HL-60 (cell line): ENCODE measurements at regions not wholly inside any gene's neighbourhood (a gene's known extent, or its start where the extent isn't known, plus 50 kb on each side); places are given as distances from the start of the nearest gene placed in this dataset.

Source experiments
- DNase-seq, 2 experiments: peaks; one replicate each; pipeline ENCODE4 v3.0.0-alpha.2; 2010 to 2020; ENCODE audit warnings: low read depth in 1 of 2, low spot score in 1 of 2
- H3K27ac ChIP-seq: fragments of 250-450 bp; sonication (Bioruptor Pico); replicated peaks from 2 replicates; pipeline ENCODE4 v1.5.1; 2020; ENCODE audit warnings: mild to moderate bottlenecking, moderate library complexity
- H3K27me3 ChIP-seq: fragments of 250-450 bp; sonication (Bioruptor Pico); 2 replicates; pipeline ENCODE4 v1.5.1; 2021; ENCODE audit warnings: mild to moderate bottlenecking, moderate library complexity; ENCODE audit not compliant: insufficient read depth, poor library complexity, severe bottlenecking
- H3K4me3 ChIP-seq: replicated peaks from 2 replicates; pipeline ENCODE4 v1.5.1; 2011; ENCODE audit warnings: mild to moderate bottlenecking, control low read depth, low read length; ENCODE audit not compliant: insufficient read depth
- CTCF ChIP-seq: IDR thresholded peaks from one replicate; pipeline ENCODE4 v1.5.1; 2011; ENCODE audit warnings: low read length, control low read depth, inconsistent platforms; ENCODE audit not compliant: insufficient read depth
- GABPA ChIP-seq: IDR thresholded peaks from 2 replicates; pipeline ENCODE4 v1.6.1; 2012; ENCODE audit warnings: low read depth
- POLR2AphosphoS5 ChIP-seq: IDR thresholded peaks from 2 replicates; pipeline ENCODE4 v1.6.1; 2012; ENCODE audit warnings: low read depth
- REST ChIP-seq: IDR thresholded peaks from 2 replicates; pipeline ENCODE4 v1.6.1; 2012; ENCODE audit warnings: low read depth; ENCODE audit not compliant: insufficient replicate concordance
- SPI1 ChIP-seq: IDR thresholded peaks from 2 replicates; pipeline ENCODE4 v1.6.1; 2012; ENCODE audit warnings: low read depth, mild to moderate bottlenecking, borderline replicate concordance

GRCh38 chr5:135221696-135222095 is 177.3 kb downstream of the MACROH2A1 start:
- H3K27ac ChIP-seq = no peak overlapping the region
- DNase-seq = no peak
- TF ChIP-seq SPI1 (no peak), POLR2AphosphoS5 (no peak), GABPA (no peak), CTCF (no peak), REST (no peak)
- no peak overlapping the region for H3K4me3 ChIP-seq
- H3K27me3 ChIP-seq = no peaks in the 10 kb centered on the region

- no peak for TF ChIP-seq POLR2AphosphoS5
- no peak for TF ChIP-seq SPI1
- no peak for TF ChIP-seq CTCF
- TF ChIP-seq GABPA = no peak
- TF ChIP-seq REST = no peak
- no peak for DNase-seq
- Histone ChIP-seq H3K4me3 (no peak overlapping the region), H3K27ac (no peak overlapping the region), H3K27me3 (no peaks in the 10 kb centered on the region)
Measured at GRCh38 chr5:135221187-135221473, 177.9 kb downstream of the MACROH2A1 start.

- no peak overlapping the region for H3K27ac ChIP-seq
- no peaks in the 10 kb centered on the region for H3K27me3 ChIP-seq
- TF ChIP-seq SPI1 (no peak), POLR2AphosphoS5 (no peak), GABPA (no peak), REST (no peak), CTCF (no peak)
- no peak for DNase-seq
- no peak overlapping the region for H3K4me3 ChIP-seq
Measured at GRCh38 chr5:135220394-135221186, 178.4 kb downstream of the MACROH2A1 start.
